IMR-90 (cell line): ENCODE measurements at regions not wholly inside any gene's neighbourhood (a gene's known extent, or its start where the extent isn't known, plus 50 kb on each side); places are given as distances from the start of the nearest gene placed in this dataset.

Experiments
- ATAC-seq: fragments of 200-7000 bp; cut with Tn5 transposase; 2 replicates; pipeline ENCODE4 v1.9.1; 2020; ENCODE audit warnings: low read depth, mild to moderate bottlenecking, moderate library complexity
- BruUV-seq: library from RNA; stranded (reverse); fragments of 400-500 nt; replicated peaks from 2 replicates; lab custom pipeline; 2021; lab: Mats Ljungman, UMichigan
- CTCF ChIA-PET: fragments of 300-600 bp; formaldehyde crosslinking; extraction: SDS; loops from one replicate; lab custom pipeline; 2021; ENCODE audit warnings: antibody characterized with exemption; lab: Yijun Ruan, JAX
- POLR2A ChIA-PET: fragments of 300-600 bp; sonication (Branson Sonifier 250); formaldehyde crosslinking; loops from one replicate; lab custom pipeline; 2022; ENCODE audit warnings: antibody characterized with exemption; ENCODE audit not compliant: unreplicated experiment; lab: Charles Lee
- DNase-seq: peaks from one replicate; pipeline ENCODE4 v3.0.0; 2013
- H2AFZ ChIP-seq: replicated peaks from 2 replicates; pipeline ENCODE3; 2013; ENCODE audit warnings: low read length, mild to moderate bottlenecking; ENCODE audit not compliant: poor library complexity
- H2AK5ac ChIP-seq: 2 replicates; pipeline ENCODE4 v1.6.1; 2013; ENCODE audit warnings: low read depth, low read length, inconsistent platforms
- H2AK9ac ChIP-seq: replicated peaks from 2 replicates; pipeline ENCODE3; 2013; ENCODE audit warnings: mild to moderate bottlenecking, low read depth, low read length, moderate library complexity; ENCODE audit not compliant: poor library complexity
- H2BK120ac ChIP-seq: 2 replicates; pipeline ENCODE4 v1.6.1; 2013; ENCODE audit warnings: low read depth, low read length, inconsistent platforms
- H2BK15ac ChIP-seq: 3 replicates; pipeline ENCODE4 v1.6.1; 2013; ENCODE audit warnings: low read depth, low read length, inconsistent platforms
- H2BK20ac ChIP-seq: 2 replicates; pipeline ENCODE4 v1.6.1; 2013; ENCODE audit warnings: low read depth, mild to moderate bottlenecking, inconsistent platforms, low read length, moderate library complexity
- H2BK5ac ChIP-seq: 2 replicates; pipeline ENCODE4 v1.6.1; 2013; ENCODE audit warnings: mild to moderate bottlenecking, low read depth, low read length, inconsistent platforms; ENCODE audit not compliant: poor library complexity, severe bottlenecking
- H3K14ac ChIP-seq: replicated peaks from 2 replicates; pipeline ENCODE4 v1.6.1; 2013; ENCODE audit warnings: low read depth, low read length, inconsistent platforms
- H3K18ac ChIP-seq: 2 replicates; pipeline ENCODE4 v1.6.1; 2013; ENCODE audit warnings: low read depth, low read length, control low read depth
- H3K23ac ChIP-seq: 2 replicates; pipeline ENCODE4 v1.6.1; 2013; ENCODE audit warnings: low read depth, low read length, inconsistent platforms
- H3K27ac ChIP-seq: 2 replicates; pipeline ENCODE4 v1.5.1; 2013; ENCODE audit warnings: mild to moderate bottlenecking, control low read depth, low read length; ENCODE audit not compliant: insufficient read depth
- H3K27me3 ChIP-seq: 2 replicates; pipeline ENCODE4 v1.6.1; 2013; ENCODE audit warnings: low read length; ENCODE audit not compliant: control insufficient read depth, insufficient read depth
- H3K36me3 ChIP-seq: 2 replicates; pipeline ENCODE4 v1.6.1; 2013; ENCODE audit warnings: low read length, mixed read lengths; ENCODE audit not compliant: control insufficient read depth, insufficient read depth
- H3K4ac ChIP-seq: 2 replicates; pipeline ENCODE4 v1.6.1; 2013; ENCODE audit warnings: low read depth, low read length, inconsistent platforms
- H3K4me1 ChIP-seq: 2 replicates; pipeline ENCODE4 v1.6.1; 2013; ENCODE audit warnings: low read length, mixed read lengths; ENCODE audit not compliant: control insufficient read depth, insufficient read depth
- H3K4me2 ChIP-seq: 2 replicates; pipeline ENCODE4 v1.6.1; 2013; ENCODE audit warnings: low read depth, mild to moderate bottlenecking, control low read depth, low read length, moderate library complexity
- H3K4me3 ChIP-seq: 2 replicates; pipeline ENCODE4 v1.5.1; 2013; ENCODE audit warnings: low read depth, mild to moderate bottlenecking, control low read depth, low read length, moderate library complexity; ENCODE audit not compliant: insufficient read depth
- H3K56ac ChIP-seq: 2 replicates; pipeline ENCODE4 v1.6.1; 2013; ENCODE audit warnings: low read length, inconsistent platforms; ENCODE audit not compliant: insufficient read depth; ENCODE audit errors: extremely low read depth
- H3K79me1 ChIP-seq, 2 experiments: 2 replicates each; pipeline ENCODE4 v1.6.1; 2013; ENCODE audit warnings: low read length in 2 of 2, inconsistent platforms in 1 of 2, low read depth in 1 of 2
- H3K9ac ChIP-seq: 2 replicates; pipeline ENCODE4 v1.6.1; 2013; ENCODE audit warnings: low read depth, low read length, control low read depth
- H3K9me1 ChIP-seq: 2 replicates; pipeline ENCODE4 v1.6.1; 2013; ENCODE audit warnings: low read length, inconsistent platforms; ENCODE audit not compliant: insufficient read depth
- H3K9me3 ChIP-seq: 2 replicates; pipeline ENCODE4 v1.6.1; 2013; ENCODE audit warnings: low read length; ENCODE audit not compliant: control insufficient read depth, insufficient read depth
- H4K20me1 ChIP-seq: 2 replicates; pipeline ENCODE4 v1.6.1; 2013; ENCODE audit warnings: low read length, inconsistent platforms; ENCODE audit not compliant: insufficient read depth
- H4K5ac ChIP-seq: 2 replicates; pipeline ENCODE4 v1.6.1; 2013; ENCODE audit warnings: mild to moderate bottlenecking, low read depth, low read length, control low read depth
- H4K8ac ChIP-seq, 2 experiments: 2 replicates each; pipeline ENCODE4 v1.6.1; 2013; ENCODE audit warnings: low read depth in 2 of 2, low read length in 2 of 2, control low read depth in 1 of 2, inconsistent platforms in 1 of 2
- H4K91ac ChIP-seq: 2 replicates; pipeline ENCODE4 v1.6.1; 2013; ENCODE audit warnings: low read depth, low read length, inconsistent platforms; ENCODE audit not compliant: insufficient read depth
- BHLHE40 ChIP-seq: fragments of 150-350 bp; IDR thresholded peaks from 2 replicates; pipeline ENCODE4 v1.6.1; 2016; ENCODE audit warnings: mild to moderate bottlenecking, low read depth, low read length
- CHD1 ChIP-seq: IDR thresholded peaks from 2 replicates; pipeline ENCODE4 v1.6.1; 2012; ENCODE audit warnings: low read depth, low read length, improper control_type of control experiment
- CTCF ChIP-seq: conservative IDR thresholded peaks from 2 replicates; pipeline ENCODE4 v1.5.1; 2012; ENCODE audit warnings: mild to moderate bottlenecking, low read depth, low read length, improper control_type of control experiment
- MAFK ChIP-seq: IDR thresholded peaks from 2 replicates; pipeline ENCODE4 v1.6.1; 2012; ENCODE audit warnings: low read depth, low read length, improper control_type of control experiment
- NFE2L2 ChIP-seq: fragments of 150-350 bp; IDR thresholded peaks from 2 replicates; pipeline ENCODE4 v1.6.1; 2016; ENCODE audit warnings: low read depth, mild to moderate bottlenecking, low read length
- RCOR1 ChIP-seq: IDR thresholded peaks from 2 replicates; pipeline ENCODE4 v1.6.1; 2012; ENCODE audit warnings: mild to moderate bottlenecking, low read length, improper control_type of control experiment; ENCODE audit not compliant: insufficient replicate concordance
- USF2 ChIP-seq: fragments of 150-350 bp; IDR thresholded peaks from 2 replicates; pipeline ENCODE4 v1.6.1; 2017; ENCODE audit warnings: mild to moderate bottlenecking, antibody characterized with exemption, low read length, low read depth
- WGBS, 2 experiments: methylation state at CpG; one replicate each; pipeline versions ENCODE4 v1.1.5 to v1.1.7; 2013; ENCODE audit warnings: missing lambda C conversion rate in 2 of 2; ENCODE audit not compliant: insufficient read length in 1 of 2; ENCODE audit errors: extremely low coverage in 2 of 2; 5-methylcytosine and 5-hydroxymethylcytosine counted together
- dilution Hi-C: fragments of 300-500 bp; cut with HindIII; formaldehyde crosslinking; loops from one replicate; pipeline ENCODE4 v1.14.3; 2018; ENCODE audit warnings: low sequenced_read_pairs; ENCODE audit not compliant: unreplicated experiment
- in situ Hi-C: fragments of 300-500 bp; cut with MboI; formaldehyde crosslinking; loops from 3 replicates; pipeline ENCODE4 v1.14.3; 2019; ENCODE audit warnings: low sequenced_read_pairs, inconsistent platforms, mixed read lengths
- intact Hi-C: fragments of 100-400 bp; cut with micrococcal nuclease; formaldehyde crosslinking; loops from 2 replicates; pipeline ENCODE4 v1.10.0; 2022

- Histone ChIP-seq H3K9me3 (peaks cover 6% of the 10 kb centered on the region), H4K5ac (no peak overlapping the region), H2BK5ac (no peak overlapping the region), H4K20me1 (no peaks in the 10 kb centered on the region), H3K9ac (no peak overlapping the region), H4K8ac (no peak overlapping the region), H3K27ac (no peak overlapping the region), H3K4ac (no peak overlapping the region), H3K14ac (no peak overlapping the region), H3K18ac (no peak overlapping the region), H2AK9ac (no peak overlapping the region), H3K56ac (no peak overlapping the region), H2AK5ac (no peak overlapping the region), H2BK20ac (no peak overlapping the region), H3K27me3 (no peaks in the 10 kb centered on the region), H3K4me2 (no peak overlapping the region), H4K91ac (no peak overlapping the region), H3K23ac (no peak overlapping the region), H2BK120ac (no peak overlapping the region), H3K9me1 (no peaks in the 10 kb centered on the region), H3K4me1 (no peaks in the 10 kb centered on the region), H2AFZ (no peak overlapping the region), H3K79me1 (no peaks in the 10 kb centered on the region), H2BK15ac (no peak overlapping the region), H3K36me3 (no peaks in the 10 kb centered on the region), H3K4me3 (no peak overlapping the region)
- ChIA-PET CTCF (interaction anchor here (1.3 kb wide), 1 partner anchor 396 kb away, joined by 5 read pairs; no protein-coding TSS in a partner anchor), POLR2A (no interaction called here)
- intact Hi-C loops: loop anchor here (2.0 kb wide), 3 partner anchors 351 to 485 kb away; no protein-coding TSS in a partner anchor
- DNase-seq: no peak
- no peak for ATAC-seq
- in situ Hi-C loops: no loop called here
- BruUV-seq: no TSS peak
- TF ChIP-seq CTCF (no peak), USF2 (no peak), NFE2L2 (no peak), RCOR1 (no peak), CHD1 (no peak), BHLHE40 (no peak), MAFK (no peak)
- WGBS, 2 experiments: 84% methylated on average over 3 of the region's 6 CpGs; no CpG with 5 or more reads in 1 of the 2 experiments
- dilution Hi-C loops: no loop called here
Measured at GRCh38 chr1:233791721-233792120, 112.8 kb upstream of the SLC35F3 start.
